Erythroblast (primary cell): ENCODE measurements at regions not wholly inside any gene's neighbourhood (a gene's known extent, or its start where the extent isn't known, plus 50 kb on each side); places are given as distances from the start of the nearest gene placed in this dataset.

Experiments
- DNase-seq, 2 experiments: peaks; one replicate each; lab custom pipeline; 2025; lab: John Stamatoyannopoulos, UW
- GATA1 ChIP-seq: IDR thresholded peaks from 2 replicates; pipeline ENCODE4 v1.6.1; 2011; ENCODE audit warnings: low read depth, mild to moderate bottlenecking, control low read depth, low read length, moderate library complexity
- POLR2A ChIP-seq: IDR thresholded peaks from 2 replicates; pipeline ENCODE4 v1.6.1; 2011; ENCODE audit warnings: mild to moderate bottlenecking, low read length

DNA sequence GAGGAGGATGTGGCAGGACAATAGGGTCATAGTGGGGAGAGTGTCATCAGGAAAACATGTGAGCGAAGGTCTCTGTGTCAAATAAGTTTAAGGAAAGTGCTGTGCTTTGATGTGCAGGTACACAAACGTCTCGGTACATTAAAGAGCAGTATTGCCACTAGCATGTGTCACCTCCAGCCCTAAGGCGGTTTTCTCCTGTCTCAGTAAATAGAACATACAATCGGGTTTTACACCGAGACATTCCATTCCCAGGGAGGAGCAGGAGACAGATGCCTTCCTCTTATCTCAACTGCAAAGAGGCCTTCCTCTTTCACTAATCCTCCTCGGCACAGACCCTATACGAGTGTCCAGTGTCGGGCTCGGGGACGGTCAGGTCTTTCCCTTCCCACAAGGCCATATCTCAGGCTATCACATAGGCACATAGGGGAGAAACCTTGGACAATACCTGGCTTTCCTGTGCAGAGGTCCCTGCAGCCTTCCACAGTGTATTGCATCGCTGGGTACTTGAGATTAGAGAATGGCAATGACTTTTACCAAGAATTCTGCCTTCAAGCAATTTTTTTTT, 684.5 kb downstream of the PDHA2 start:
- DNase-seq, result no peak
- no peak for TF ChIP-seq POLR2A
- TF ChIP-seq GATA1, result no peak

- TF ChIP-seq GATA1 (no peak), POLR2A (no peak)
- DNase-seq, result peak in 1 of 2 experiments; percentile 14
These were observed 686.0 kb downstream of the PDHA2 start for GRCh38 chr4:96525898-96526297.

DNA sequence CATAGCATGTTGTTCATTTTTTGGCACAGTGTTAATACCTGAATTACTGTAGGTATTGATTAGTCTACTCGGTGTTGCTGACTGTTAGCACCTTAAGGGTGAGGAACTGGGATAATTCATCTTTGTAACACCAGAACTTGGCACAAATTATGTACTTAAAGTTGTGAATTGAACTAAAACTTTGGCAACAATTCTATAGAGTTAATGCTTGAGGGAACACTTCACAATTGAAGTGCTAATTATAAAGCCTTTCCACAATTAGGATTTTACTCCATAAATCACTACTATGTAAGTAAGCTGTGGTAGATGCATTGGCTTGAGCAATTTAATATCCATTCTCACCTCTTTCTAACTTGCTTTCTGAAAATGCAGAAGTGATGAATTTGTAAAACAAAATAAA, 686.7 kb downstream of the PDHA2 start:
- no peak for TF ChIP-seq GATA1
- no peak for TF ChIP-seq POLR2A
- no peak for DNase-seq

DNA sequence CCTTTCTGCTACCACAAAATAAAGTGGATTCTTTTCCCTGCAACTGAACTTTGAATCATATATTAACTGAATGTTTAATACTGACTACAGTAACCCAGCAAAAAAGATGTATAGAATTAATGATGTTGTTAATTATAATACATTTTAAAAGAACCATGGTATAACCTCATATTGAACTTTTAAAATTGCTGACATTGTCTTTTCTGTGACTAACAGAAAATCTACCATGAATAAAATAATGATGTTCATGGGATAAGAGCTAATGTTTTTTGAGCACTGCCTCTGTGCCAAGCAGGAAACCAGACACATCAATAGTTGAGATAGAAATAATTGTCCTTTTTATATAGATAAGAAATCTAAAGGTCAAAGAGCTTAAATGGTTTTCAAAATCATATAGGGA, 691.9 kb downstream of the PDHA2 start:
- DNase-seq, result no peak

GRCh38 chr4:96543346-96543745, 703.5 kb downstream of the PDHA2 start:
- TF ChIP-seq GATA1, result no peak
- no peak for TF ChIP-seq POLR2A
- DNase-seq, result no peak

More for the DNA sequence above, 691.9 kb downstream of the PDHA2 start:
- TF ChIP-seq GATA1 (no peak), POLR2A (no peak)

GRCh38 chr4:96558466-96558865, 718.6 kb downstream of the PDHA2 start:
- no peak for TF ChIP-seq POLR2A
- DNase-seq, result no peak

GRCh38 chr4:96566755-96567154, 726.9 kb downstream of the PDHA2 start:
- DNase-seq, result no peak
- TF ChIP-seq POLR2A (no peak), GATA1 (no peak)

- no peak for TF ChIP-seq POLR2A
- no peak for TF ChIP-seq GATA1
- DNase-seq, result no peak
These were observed 745.4 kb downstream of the PDHA2 start for GRCh38 chr4:96585304-96585703.

DNA sequence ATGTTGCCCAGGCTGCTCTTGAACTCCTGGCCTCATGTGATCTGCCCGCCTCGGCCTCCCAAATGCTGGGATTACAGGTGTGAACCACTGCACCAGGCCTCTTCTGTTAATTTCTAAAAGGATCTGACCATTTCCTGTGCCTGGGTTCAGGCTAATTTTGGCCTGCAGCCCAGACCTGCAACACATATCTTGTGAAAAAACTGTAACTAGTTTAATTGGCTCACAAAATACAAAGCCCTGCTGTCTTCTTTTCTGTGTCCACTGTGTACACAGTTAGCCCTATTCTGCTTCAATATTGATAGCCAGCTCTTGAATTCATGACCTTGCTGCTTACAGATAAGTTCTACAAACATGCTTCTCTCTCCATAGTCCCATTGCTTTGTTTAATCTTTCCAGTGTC, 753.5 kb downstream of the PDHA2 start:
- peak in 1 of 2 experiments; percentile 22 for DNase-seq
- TF ChIP-seq GATA1, result no peak
- TF ChIP-seq POLR2A, result no peak

DNA sequence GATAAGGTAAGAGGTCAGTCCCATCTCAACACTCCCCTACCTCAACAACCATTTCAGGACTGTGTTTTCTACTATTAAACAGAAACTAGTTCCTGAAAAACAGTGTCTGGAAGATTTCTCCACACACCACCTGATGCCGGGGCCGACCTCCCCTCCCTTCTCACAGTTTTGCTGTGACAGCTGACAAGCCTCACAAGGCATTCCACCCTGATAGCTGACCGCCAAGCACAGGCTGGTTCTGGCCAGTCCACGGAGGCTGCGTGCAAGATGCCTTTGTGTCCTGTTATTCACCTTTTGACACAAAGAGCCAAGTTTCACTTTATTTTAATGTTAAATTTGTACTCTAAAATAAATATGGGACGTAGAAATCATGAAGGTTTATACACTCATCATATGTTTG, 758.6 kb downstream of the PDHA2 start:
- TF ChIP-seq GATA1 (no peak), POLR2A (no peak)
- DNase-seq, result no peak

DNA sequence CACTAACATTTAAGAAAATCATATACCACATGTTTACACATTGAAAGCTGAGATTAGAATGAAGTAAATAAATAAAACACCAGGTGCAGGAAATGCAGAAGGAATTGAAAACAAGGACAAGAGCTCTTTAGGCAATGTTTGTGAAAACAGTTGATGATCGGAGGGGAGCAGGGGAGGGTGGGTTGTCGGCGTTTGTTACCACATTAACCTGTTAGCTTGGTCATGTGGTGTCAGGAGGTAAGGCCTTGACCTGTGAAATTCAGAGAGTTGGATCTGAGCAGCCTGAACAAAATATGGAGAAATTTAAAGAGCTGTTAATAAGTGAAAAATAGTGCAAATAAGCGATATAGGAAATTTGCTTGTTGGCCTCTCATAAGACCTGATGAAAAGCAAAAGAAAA, 759.9 kb downstream of the PDHA2 start:
- DNase-seq, result no peak
- no peak for TF ChIP-seq GATA1
- TF ChIP-seq POLR2A, result no peak

- TF ChIP-seq GATA1, result no peak
- DNase-seq, result no peak
These were observed 762.8 kb downstream of the PDHA2 start for GRCh38 chr4:96602661-96603060.

GRCh38 chr4:96603641-96604040, 763.7 kb downstream of the PDHA2 start:
- TF ChIP-seq POLR2A (no peak), GATA1 (no peak)
- DNase-seq, result peak in 1 of 2 experiments; percentile 6

- no peak for DNase-seq
- TF ChIP-seq GATA1 (no peak), POLR2A (no peak)
These were observed 766.6 kb downstream of the PDHA2 start for GRCh38 chr4:96606451-96606850.

- TF ChIP-seq POLR2A, result no peak
- no peak for TF ChIP-seq GATA1
- no peak for DNase-seq
These were observed 786.1 kb downstream of the PDHA2 start for GRCh38 chr4:96626023-96626422.
